DOHH2 (cell line): ENCODE measurements at regions not wholly inside any gene's neighbourhood (a gene's known extent, or its start where the extent isn't known, plus 50 kb on each side); places are given as distances from the start of the nearest gene placed in this dataset.

Experiments
- EZH2phosphoT487 ChIP-seq: fragments of 200-600 bp; sonication (generic); IDR thresholded peaks from 2 replicates; pipeline ENCODE4 v1.6.1; 2017; ENCODE audit warnings: borderline replicate concordance, mild to moderate bottlenecking, antibody characterized with exemption, low read length, moderate library complexity, mixed read lengths
- TF ChIP-seq, protein P1 (sequence below): fragments of 200-600 bp; sonication (generic); IDR thresholded peaks from one replicate; pipeline ENCODE4 v1.5.1; 2014; ENCODE audit warnings: antibody characterized with exemption, mild to moderate bottlenecking, low read depth, low read length; ENCODE audit not compliant: poor library complexity, severe bottlenecking

DNA sequence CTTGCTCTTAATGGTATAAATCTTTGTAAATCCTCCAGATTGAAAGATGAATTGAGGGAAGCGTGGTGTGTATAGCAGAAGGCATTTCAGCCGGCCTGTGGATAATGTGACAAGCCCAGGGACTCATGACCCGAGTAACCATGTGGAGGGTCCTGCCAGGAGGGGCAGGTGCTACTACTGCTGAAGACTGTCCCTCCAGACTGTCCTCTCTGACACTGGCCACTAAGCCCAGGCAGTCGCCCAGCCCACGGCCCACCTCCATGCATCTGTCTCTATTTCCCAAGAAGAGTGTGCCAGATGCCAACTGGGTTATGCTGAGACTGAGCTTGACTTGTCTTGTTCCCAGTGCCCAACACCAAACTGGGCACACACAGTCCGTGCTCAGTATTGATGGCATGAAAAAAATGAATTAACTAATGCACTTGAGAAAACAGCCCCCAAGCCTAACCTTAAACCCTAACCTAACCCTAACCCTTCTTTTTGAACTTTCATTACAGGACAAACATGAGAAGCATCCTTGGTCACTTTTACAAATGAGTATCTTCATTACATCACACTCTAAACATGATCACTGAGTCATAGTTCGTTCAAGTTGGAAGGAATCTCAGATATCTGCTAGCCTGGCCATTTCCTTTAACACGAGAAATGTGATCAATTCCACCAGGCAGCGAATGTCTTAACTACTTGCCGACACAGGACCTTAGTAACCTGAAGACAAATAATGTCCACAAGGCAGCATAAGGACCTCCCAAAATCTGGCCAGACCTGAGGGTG lies 182.2 kb upstream of the RREB1 start:
- TF ChIP-seq, protein P1, sequence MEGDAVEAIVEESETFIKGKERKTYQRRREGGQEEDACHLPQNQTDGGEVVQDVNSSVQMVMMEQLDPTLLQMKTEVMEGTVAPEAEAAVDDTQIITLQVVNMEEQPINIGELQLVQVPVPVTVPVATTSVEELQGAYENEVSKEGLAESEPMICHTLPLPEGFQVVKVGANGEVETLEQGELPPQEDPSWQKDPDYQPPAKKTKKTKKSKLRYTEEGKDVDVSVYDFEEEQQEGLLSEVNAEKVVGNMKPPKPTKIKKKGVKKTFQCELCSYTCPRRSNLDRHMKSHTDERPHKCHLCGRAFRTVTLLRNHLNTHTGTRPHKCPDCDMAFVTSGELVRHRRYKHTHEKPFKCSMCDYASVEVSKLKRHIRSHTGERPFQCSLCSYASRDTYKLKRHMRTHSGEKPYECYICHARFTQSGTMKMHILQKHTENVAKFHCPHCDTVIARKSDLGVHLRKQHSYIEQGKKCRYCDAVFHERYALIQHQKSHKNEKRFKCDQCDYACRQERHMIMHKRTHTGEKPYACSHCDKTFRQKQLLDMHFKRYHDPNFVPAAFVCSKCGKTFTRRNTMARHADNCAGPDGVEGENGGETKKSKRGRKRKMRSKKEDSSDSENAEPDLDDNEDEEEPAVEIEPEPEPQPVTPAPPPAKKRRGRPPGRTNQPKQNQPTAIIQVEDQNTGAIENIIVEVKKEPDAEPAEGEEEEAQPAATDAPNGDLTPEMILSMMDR: no peak
- TF ChIP-seq EZH2phosphoT487: no peak
